Fibroblast of the conjunctiva (primary cell): ENCODE measurements at regions not wholly inside any gene's neighbourhood (a gene's known extent, or its start where the extent isn't known, plus 50 kb on each side); places are given as distances from the start of the nearest gene placed in this dataset.

ENCODE experiments used
- DNase-seq: peaks from one replicate; pipeline ENCODE4 v3.0.0-alpha.2; 2010; ENCODE audit warnings: low read depth

DNA sequence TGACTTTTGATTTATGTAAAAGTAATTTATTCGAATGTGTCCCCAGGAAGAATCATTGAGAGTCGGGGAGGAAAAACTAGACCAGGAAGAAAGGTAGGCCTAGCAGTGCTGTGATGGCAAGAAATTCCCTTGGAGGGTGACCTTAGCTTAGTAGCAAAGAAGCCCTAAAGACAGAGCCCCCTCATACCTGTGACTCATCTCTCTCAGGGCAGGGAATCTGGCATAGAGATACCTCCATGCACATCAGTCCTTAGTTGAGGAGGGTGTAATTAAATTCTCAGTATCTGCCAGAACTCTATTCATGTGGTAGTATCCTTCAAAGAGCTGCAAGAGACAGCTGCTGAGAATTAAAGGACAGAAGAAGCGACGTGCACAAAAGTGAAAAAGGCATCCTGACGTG is 360.3 kb downstream of the FBXO15 start:
- no peak for DNase-seq

DNA sequence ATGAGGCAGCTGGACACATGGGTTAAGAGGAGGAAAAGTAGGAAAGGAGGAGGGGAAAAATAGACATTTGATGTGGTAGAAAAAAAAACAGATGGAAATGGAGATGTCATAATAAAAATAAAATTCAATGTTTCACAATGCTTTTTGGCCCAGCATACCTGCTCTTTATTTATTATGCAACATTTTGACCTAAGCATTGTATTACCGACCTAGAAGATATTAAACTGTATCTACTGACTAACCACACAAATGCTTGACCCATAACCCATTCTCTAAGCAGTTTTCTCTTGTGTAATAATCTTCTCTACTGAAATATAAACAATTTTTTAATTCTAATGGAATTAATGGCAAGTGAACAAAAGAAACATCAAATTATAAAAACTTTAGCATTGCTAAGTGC is 362.3 kb downstream of the FBXO15 start:
- DNase-seq, result peak; percentile 69

DNA sequence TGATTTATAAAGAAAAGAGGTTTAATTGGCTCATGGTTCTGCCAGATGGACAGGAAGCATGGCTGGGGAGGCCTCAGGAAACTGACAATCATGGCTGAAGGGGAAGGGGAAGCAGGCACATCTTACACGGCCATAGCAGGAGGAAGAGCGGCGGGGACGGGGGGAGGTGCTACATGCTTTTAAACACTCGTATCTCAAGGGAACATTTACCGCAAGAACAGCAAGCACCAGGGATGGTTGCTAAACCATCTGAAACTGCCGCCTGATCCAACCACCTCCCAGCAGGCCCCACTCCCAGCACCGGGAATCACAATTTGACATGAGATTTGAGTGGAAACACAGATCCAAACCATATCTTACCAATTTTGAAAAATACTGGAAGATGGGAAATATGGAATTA is 362.8 kb downstream of the FBXO15 start:
- no peak for DNase-seq

DNA sequence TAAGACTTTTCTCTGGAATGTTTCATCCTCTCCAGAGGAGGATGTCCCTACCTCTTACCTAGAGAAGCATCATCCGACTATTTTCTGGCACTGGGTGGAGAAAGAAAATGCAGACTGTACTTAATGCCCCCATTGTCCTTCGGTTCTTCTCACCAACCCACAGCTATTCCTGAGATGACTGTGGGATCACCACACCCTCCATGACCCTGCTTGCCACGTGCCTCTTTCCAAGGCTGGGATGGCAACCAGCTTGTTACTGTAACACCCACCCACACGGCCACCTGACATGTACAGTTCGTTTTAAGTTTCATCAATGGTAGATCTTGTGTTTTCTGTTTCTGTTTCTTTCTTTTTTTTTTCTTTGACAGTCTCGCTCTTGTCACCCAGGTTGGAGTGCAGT is 365.2 kb downstream of the FBXO15 start:
- no peak for DNase-seq

DNA sequence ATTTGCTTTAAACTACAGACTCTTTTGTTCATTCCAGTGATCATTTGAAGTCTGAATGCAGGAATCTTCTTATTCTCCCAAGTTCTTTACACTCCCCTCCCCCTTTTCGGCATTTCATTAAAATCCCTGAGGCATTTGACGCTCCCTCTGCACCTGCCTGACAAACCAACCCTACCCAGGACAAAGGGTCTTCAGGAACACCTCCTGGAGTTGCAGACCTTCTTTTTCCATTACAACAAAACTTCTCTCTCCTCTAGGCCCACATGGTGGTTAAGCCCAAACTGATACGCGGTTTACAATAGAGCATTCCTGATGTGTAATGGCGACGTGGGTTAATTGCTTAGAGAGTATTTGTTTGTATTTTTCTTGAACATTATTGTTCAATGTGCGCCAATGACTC is 367.4 kb downstream of the FBXO15 start:
- no peak for DNase-seq

DNA sequence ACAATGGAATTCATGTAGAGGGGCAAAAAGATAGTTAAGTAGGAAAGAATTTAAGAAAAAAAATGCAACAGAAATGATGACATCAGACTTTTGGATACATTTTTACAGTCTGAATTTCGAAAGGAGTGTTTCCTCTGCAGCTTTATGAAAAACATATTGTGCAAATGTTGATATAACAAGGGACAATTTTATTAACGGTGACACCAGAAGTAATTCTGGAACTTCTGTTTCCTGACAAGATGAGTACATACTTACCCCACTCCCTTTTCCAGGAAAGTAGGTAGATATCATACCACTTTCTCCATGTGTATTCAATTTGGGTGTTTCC is 369.6 kb downstream of the FBXO15 start:
- DNase-seq, result no peak

DNA sequence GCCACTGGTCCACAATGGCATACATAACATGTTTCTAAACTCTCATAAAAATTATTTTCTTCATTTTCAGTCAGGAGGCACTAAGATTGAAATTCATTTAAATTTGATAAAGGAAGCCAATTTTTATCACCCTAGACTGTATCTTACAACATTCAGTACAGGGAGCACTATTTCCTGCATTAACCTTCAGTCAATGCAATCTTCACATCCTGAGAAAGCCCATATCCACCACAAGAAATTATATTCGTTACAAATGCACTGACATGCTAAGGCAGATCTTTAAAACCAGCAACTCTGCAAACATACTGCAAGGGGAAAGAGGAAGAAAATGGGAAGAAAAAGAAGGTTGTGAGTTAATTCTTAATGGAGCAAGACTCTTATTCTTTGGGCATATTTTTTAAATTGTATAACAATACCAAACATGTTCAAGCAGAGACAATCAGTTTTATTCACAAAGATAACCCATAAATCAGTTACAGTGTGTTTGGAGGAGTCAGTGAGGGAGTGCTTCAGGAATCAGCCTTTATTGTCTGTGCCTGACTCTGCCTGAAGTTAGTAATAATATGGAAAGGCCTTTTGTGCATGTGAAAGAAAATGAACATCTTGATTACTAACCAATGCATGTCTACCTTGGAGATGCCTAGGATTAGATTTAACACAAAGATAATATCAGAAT is 370.1 kb downstream of the FBXO15 start:
- DNase-seq, result no peak

DNA sequence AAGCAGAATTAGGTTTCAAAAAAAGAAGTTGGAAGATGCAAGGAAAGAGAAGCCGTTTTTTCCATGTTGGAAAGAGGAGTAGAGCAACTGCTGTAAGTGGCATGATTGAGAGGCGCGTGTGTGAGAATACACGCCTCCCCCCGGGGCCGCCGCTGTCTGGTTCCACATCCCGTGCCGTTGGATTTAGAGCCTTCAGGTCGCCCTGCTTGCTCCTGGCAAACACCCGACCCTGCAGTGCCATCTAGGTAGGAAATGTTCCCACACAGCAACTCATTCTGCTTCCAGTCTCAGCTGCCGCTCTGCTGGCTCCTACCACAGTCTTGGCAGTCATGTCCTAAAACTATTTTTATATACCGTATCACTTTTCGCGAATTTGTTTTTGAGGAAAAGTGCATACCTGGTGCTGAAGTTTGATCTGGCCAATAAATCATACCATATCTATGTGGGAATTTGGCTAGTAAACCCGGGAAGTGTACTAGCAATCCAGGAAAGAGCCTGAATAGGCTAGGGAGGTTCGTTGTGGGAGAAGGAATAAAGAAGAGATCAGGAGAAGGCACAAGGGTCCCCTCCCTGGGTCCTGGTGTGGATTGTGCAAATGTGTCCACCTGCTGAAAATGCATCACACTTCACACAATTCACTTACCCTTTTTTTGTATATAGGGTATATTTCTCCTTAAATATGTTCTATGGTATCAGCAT is 372.7 kb downstream of the FBXO15 start:
- no peak for DNase-seq

DNA sequence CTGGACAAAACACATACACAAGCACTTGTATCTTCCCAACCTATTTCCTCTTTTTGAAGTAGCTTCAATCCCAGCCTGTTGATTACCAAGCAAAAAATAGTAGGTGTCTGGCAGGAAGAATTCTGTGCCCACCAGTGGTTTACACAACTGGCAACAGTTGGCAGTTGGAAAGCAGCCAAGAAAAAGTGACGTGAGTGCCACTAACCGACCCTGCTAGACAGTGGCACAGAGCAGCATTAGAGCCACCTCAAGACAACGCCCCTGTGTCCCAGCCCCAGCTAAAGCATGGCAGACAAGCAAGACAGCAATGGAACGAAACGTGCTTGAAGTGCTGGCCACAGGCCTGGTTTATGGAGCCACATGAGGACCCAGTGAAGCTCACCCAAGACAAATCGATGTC is 379.6 kb downstream of the FBXO15 start:
- no peak for DNase-seq

DNA sequence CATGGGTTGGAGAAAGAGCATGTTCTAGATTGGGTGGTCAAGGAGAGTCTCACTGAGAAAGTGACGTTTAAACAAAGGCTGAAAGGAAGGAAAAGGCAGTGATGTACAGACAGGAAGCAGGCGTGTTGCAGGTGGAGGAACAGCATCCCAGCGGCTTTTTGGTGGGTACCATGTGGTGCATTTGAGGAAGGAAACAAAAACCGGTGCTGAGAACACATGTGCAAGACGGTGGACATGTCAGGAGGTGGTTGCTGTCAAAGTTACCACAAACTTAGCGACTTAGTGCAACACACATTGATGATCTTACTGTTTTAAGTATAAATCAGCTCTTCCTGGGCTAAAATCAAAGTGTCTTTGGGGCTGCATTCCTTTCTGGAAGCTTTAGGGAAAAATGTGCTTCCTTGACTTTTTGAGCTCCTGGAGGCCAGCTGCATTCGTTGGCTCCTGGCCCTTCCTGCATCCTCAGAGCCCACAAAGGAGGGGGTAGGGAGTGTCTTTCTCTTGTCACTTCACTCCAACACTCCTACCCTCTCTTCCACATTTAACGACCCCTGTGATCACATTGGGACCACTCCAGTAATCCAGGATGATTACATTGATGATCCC is 380.6 kb downstream of the FBXO15 start:
- no peak for DNase-seq

DNA sequence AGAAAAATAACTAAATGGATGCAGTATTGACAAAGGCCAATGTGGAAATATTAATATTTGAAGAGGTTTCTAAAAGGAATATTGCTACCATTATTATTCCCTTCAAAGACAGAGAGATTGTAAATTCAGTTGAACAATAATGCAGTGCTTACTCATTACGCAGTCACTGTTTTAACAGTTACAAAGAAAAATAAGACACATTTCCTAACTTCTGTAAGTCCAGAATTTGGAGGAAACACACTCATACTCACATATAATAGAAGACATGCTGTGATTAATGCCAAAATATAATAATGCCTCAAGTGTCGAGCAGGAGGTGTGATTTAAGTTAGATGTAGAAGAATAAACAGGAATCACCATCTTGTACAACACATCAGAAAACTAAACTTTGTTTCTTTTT is 389.2 kb downstream of the FBXO15 start:
- no peak for DNase-seq

DNA sequence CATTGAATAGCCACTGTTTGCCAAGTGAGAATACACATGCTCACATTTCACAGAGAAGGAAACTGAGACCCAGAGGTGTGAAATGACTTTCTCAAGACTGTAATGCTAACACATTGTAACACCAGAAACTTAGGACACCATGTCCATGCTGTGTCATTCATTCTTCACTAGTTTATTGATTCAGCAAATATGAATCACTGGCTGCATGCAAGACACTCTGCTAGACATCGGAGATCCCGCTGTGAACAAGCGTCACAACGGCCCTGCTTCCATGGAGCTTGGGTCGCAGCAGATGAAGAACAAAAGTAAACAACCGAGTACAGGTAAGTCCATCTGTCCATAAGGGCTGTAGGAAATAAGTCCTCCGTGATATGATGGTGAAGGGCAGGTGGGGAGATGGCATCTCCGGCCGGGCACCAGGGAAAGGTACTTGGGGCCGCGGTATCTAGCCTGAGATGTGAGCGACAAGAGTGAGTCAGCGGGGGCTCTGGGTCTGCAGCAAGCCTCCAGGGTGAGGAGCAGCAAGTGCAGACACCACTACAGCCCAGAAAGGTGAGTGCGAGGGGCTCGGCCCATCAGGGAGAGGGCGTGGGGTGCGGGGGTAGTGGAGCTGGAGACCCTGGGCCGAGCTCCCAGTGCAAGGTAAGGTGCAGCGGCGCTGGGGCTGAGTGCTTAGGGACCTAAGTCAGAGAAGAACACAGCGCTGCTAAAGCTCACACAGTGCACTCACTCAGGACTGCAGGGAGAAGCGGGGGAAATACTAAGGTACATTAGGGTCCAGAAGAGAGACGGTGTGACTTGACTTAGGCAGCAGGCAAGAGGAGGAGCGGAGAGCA is 391.2 kb downstream of the FBXO15 start:
- no peak for DNase-seq

DNA sequence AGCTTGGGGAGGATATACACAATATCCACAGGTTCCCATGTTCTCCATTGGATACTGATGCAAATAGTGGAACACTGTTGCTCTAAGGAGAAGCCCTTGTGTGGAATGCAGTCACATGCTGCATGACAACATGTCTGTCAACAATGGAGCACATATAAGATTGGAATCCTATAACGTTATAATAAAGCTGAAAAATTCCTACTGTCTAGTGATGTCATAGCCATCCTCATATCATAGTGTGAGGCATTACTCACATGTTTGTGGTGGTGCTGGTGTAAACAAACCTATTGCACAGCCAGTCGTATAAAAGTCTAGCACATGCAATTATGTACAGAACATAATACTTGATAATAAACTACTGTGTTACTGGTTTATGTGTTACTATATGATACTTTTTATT is 394.7 kb downstream of the FBXO15 start:
- no peak for DNase-seq

DNA sequence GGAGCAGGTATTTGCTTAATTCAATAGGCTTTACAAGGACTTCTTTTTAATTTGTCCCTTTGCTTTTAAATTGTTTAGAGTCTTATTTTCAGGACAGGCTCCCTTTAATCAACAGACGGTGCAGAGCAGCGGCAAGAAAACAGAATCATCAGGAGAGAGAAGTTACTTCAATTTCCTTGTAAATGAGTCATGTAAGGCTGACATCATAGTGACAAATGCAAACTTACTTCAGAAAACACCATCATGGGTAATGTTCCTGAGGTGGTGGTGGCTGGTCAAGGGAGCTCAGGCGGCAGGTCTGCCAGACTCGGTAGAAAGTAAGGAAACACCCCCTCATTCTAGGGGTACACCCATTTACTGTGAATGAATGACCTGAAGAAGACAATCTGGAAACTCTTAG is 395.1 kb downstream of the FBXO15 start:
- DNase-seq, result no peak

DNA sequence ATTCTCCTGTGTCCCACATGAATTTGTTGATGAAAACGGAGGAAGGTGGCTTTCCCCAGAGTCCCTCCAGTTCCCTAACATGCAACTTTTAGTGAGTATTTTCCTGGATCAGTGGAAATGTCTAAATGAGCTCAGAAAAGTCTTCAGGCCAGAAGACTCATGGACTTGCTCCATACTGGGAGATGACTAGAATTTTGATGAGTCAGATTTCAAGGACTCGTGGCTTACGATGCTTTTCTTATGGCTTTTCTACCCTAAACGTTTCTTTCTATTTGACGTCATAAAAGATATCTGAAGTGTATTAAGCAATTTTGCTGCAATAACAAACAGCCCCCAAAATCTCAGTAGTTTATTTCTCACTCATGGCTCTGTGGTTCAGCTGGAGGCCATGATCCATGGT is 397.6 kb downstream of the FBXO15 start:
- DNase-seq, result no peak

DNA sequence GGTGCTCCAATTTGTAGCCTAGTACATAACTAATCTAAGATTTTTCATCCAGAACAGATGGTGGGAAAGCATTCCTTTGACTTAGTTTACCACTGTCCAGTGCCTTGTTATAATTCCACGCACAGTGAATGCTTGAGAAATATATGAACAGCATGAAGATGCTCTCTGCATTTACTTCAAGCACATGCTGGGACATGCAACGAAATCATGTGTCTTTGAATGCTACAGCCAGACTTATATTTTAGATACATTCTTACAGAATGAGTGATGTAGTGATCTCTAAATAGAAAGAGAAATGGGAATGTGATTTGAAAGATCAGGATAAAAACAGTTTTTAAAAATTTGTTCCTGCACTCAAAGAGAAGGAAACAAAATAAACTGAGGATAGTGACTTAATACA is 398.3 kb downstream of the FBXO15 start:
- no peak for DNase-seq

DNA sequence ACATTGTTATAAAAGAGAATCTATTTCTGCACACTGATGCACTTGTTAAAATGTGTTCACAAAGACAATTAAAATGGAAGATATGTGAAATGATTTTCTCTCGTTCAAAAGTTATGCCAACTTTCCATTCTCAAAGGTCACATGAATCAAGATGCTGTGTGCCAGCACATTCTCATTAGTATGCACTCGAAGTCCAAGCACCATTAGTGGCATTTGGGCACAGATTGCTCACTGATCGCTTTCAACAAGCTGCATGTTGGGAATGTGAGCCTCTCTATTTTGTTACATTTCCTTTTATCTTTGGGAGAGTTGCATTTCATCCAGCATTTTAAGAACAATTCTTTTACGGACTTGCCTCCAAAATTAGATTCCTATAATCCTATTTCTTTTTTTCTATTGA is 398.9 kb downstream of the FBXO15 start:
- DNase-seq, result no peak

DNA sequence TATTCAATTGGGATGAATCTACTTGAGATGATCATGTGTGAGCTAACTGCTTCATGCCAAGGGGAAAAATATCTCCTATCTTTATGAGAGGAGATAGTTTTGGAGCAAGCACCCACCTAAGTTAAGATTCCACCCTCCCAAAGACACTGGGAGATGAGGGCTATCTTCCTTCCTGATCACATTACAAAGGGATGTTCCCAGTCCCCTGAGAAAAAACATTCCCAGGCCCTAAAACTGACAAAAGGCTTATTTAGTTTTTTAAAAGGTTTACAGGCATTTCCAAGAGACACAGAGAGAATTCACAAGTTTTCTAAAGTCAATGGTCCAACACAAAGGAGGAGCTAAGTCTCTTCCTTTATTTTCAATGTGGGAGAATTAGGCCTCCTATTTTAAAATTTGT is 401.5 kb downstream of the FBXO15 start:
- no peak for DNase-seq

DNA sequence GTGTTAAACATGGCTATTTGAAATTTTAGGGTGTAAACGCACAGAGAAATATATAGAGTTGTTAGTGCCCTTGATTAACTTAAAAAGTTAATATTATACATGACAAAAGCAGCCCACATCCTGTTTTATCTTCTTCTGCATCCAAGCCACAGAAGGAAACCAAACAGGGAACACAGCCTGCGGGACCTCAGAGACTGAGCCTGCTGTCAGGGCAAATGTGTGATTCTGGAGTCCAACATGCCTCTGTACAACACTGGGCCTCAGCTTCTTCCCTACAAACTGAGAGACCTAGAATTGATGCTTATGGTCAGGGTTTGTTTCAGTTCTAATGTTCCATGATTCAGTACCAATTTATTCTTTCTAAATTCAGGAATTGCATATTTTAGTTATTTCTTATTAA is 404.7 kb downstream of the FBXO15 start:
- DNase-seq, result no peak

DNA sequence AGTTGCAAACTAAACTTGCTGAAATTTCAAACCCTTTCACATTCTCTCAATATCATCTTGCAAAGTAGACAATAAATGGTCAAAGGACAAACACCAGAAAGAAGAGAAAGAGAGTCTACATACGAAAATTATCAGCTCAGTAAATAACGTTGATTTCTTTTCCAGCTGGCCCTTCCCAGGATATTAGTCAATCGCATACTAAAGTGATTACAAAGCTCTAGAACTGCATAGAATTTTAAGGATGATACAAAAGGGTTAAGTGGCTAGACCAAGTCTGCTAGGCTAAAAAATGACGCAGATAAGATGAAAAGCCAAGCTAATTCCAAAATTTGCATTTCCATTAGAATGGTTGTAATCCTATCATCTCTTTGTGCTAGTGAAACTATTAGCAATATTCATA is 405.7 kb downstream of the FBXO15 start:
- no peak for DNase-seq

DNA sequence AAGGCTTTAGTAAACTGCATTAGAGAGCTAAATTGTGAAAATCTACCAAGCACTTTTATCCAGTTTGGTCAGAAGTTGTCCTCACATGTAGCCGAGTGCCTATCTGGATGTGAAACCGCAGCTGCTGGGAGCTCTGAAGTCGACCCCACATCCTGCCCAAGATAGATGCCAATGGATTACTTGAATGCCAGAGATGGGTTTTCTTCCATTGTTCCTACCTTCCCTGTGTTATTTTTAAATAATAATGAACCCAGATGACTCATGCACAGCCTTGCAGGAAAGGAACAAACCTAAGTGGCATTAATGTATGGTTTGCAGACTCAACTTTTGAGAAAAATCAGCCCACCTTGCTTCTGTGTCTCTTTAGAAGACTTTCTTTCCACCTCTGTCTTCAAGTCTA is 408.5 kb downstream of the FBXO15 start:
- no peak for DNase-seq

DNA sequence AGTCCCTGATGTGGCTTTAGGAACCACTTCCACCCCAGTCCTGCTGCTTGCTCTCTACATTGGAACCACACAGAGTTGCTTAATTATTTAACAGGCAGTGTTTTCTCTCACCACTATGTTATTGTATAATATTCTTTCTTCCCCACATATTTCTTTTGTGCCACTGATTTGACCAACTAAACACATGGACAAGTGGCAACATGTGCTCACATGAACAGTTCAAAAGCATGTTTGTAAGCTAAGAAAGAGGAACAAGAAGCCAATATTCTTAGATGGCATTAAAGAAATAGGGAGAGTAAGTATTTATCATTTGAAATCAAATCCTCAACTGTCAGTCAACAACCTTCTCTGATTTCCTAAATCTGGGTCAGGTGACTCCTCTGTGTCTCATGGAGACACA is 409.6 kb downstream of the FBXO15 start:
- no peak for DNase-seq

DNA sequence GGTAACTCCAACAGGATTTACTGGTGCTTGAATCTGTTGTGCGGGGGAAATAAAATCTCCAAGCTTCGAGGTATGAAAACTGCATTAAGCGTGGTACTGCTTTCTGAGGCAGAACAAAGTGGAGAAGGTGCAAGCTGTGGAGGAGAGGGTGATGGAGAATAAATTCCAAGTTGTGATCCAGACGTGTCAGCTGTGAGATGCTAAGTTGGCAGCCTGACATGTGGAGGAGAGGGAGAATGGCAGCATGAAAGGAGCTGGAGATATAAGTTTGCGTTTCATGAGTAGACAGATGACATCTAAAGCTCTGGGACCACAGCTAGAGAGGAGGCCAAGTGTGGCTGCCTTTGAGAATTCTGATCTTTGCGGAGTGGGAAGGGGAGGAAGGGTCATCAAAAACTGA is 411.8 kb downstream of the FBXO15 start:
- DNase-seq, result no peak
